ENCODE measurements at regions not wholly inside any gene's neighbourhood (a gene's known extent, or its start where the extent isn't known, plus 50 kb on each side); places are given as distances from the start of the nearest gene placed in this dataset.

DNA sequence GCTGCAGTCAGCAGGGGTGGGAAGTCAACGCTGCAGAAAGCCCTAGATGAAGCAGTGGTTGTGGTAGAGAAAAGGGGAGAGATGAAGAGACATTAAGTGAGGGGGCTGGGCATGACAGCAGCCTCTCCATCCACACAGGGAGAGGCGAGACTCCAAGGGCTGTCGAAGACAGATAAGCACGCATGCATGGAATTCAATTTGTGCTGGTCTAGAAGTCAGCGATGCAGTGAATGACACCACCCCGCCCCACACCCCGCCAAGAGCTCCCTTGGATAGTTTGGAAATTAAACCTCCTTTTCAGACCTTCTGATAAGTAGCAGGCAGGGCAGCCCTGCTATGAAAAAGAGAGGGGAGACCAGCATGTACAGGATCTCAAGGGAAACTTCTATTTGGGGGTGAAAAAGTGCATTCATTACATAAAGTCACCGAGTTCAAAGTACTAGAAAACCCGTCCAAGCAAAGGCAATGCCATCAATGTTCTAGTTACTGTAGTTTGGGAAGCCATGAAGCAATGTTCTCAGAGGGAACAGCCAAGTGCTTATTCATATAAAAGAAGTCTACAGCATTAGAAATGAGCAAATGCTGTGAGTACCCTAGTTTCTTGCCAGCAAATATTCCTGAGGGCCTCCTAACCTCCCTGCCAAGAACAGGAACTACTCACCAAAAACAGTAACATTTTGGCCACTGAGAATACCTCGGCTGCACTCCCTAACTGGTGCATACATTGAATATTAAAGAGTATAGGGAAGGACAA, 152.3 kb upstream of the ANXA10 start:
- no peak overlapping the region for H3K4me3 Mint-ChIP-seq (ENCODE audit: unreplicated experiment)
- DNase-seq (ENCODE audit: low read depth), result no peak
- H3K36me3 Mint-ChIP-seq (ENCODE audit: low read depth, unreplicated experiment), result no peaks in the 10 kb centered on the region
- Histone ChIP-seq H3K9me3 (ENCODE audit: insufficient read depth, low read depth, low read length) (no peaks in the 10 kb centered on the region), H3K27me3 (ENCODE audit: insufficient read depth, low read length) (no peaks in the 10 kb centered on the region), H3K4me1 (ENCODE audit: insufficient read depth, low read length) (no peaks in the 10 kb centered on the region), H3K4me2 (ENCODE audit: low read length) (no peak overlapping the region), H3K27ac (ENCODE audit: low read depth, low read length) (no peak overlapping the region), H4K20me1 (ENCODE audit: insufficient read depth, low read length) (no peaks in the 10 kb centered on the region), H3K9ac (ENCODE audit: low read length) (no peak overlapping the region), H3K79me2 (ENCODE audit: insufficient read depth, low read length) (no peaks in the 10 kb centered on the region), H3K4me3 (ENCODE audit: insufficient read depth, low read depth, low read length) (no peak overlapping the region), H2AFZ (ENCODE audit: low read depth, low read length) (no peak overlapping the region), H3K36me3 (ENCODE audit: insufficient read depth, low read length) (no peaks in the 10 kb centered on the region)
- TF ChIP-seq EZH2 (IDR thresholded peaks at IDR 0.05; ENCODE audit: insufficient read depth, low read length), result no peak
- TF ChIP-seq, protein P1, sequence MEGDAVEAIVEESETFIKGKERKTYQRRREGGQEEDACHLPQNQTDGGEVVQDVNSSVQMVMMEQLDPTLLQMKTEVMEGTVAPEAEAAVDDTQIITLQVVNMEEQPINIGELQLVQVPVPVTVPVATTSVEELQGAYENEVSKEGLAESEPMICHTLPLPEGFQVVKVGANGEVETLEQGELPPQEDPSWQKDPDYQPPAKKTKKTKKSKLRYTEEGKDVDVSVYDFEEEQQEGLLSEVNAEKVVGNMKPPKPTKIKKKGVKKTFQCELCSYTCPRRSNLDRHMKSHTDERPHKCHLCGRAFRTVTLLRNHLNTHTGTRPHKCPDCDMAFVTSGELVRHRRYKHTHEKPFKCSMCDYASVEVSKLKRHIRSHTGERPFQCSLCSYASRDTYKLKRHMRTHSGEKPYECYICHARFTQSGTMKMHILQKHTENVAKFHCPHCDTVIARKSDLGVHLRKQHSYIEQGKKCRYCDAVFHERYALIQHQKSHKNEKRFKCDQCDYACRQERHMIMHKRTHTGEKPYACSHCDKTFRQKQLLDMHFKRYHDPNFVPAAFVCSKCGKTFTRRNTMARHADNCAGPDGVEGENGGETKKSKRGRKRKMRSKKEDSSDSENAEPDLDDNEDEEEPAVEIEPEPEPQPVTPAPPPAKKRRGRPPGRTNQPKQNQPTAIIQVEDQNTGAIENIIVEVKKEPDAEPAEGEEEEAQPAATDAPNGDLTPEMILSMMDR (IDR thresholded peaks at IDR 0.05; ENCODE audit: insufficient read depth, low read depth, low read length), result no peak
- no peak overlapping the region for H3K27ac Mint-ChIP-seq (ENCODE audit: unreplicated experiment)
- H3K27me3 Mint-ChIP-seq (ENCODE audit: low read depth, unreplicated experiment), result no peaks in the 10 kb centered on the region
- H3K4me1 Mint-ChIP-seq (ENCODE audit: low read depth, unreplicated experiment), result no peaks in the 10 kb centered on the region
- no peak for FAIRE-seq
- no peaks in the 10 kb centered on the region for H3K9me3 Mint-ChIP-seq (ENCODE audit: unreplicated experiment)

DNA sequence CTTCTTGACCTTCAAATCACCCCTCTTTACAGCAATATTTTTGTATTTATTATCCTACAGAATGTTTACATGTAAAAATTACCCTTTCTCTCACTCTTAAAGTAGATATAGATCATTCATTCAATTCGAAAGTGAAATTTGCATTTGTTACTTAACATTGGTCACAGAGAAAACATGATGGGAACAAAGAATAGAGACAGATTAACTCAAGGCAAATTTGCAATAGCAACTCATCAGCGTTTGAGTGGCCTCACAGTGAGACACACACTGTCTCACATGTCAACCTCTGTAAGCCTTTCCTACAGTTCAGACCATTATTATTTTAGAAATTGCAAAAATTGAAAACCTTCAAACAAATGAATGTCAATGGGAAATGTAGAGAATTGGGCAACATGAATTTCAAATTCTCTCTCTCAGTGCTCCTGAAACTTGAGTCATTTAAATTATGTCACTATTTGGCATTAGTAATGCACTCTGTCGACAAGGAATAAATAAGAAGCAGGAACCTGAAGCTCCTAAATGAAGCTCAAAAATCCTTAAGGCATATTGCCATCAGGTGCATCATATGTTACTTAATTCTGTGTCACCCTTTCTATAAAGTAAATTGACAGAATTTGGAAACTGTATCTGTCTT, 148.3 kb upstream of the ANXA10 start:
- TF ChIP-seq EZH2 (IDR thresholded peaks at IDR 0.05; ENCODE audit: insufficient read depth, low read length), result no peak
- TF ChIP-seq, protein P1 (IDR thresholded peaks at IDR 0.05; ENCODE audit: insufficient read depth, low read depth, low read length), result no peak

DNA sequence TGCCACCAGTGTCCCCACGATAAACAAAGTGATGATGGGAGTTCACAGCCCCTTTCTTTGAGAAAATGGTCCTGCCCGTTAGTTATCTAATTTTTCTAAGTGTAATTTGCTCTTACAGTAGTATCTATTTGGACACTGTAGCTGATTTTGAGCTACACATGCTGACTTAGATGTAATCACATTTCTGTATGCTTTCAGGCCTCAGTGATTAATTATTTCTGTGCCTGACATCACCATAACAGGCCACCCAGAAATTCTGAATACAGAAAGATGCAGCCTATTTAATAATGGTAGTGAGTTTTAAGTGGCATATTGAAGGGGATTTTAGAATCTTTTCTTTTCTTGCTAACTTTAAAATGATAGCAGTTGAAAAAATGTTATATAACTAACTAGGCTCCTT, 147.6 kb upstream of the ANXA10 start:
- Histone ChIP-seq H3K79me2 (ENCODE audit: insufficient read depth, low read length) (no peaks in the 10 kb centered on the region), H3K4me3 (ENCODE audit: insufficient read depth, low read depth, low read length) (no peak overlapping the region), H3K36me3 (ENCODE audit: insufficient read depth, low read length) (no peaks in the 10 kb centered on the region), H3K27me3 (ENCODE audit: insufficient read depth, low read length) (no peaks in the 10 kb centered on the region), H3K27ac (ENCODE audit: low read depth, low read length) (no peak overlapping the region), H3K9me3 (ENCODE audit: insufficient read depth, low read depth, low read length) (no peaks in the 10 kb centered on the region), H3K4me2 (ENCODE audit: low read length) (no peak overlapping the region), H2AFZ (ENCODE audit: low read depth, low read length) (no peak overlapping the region), H3K4me1 (ENCODE audit: insufficient read depth, low read length) (no peaks in the 10 kb centered on the region), H4K20me1 (ENCODE audit: insufficient read depth, low read length) (no peaks in the 10 kb centered on the region), H3K9ac (ENCODE audit: low read length) (no peak overlapping the region)
- no peak overlapping the region for H3K27ac Mint-ChIP-seq (ENCODE audit: unreplicated experiment)
- FAIRE-seq, result no peak
- no peak overlapping the region for H3K4me3 Mint-ChIP-seq (ENCODE audit: unreplicated experiment)
- DNase-seq (ENCODE audit: low read depth), result no peak
- no peaks in the 10 kb centered on the region for H3K4me1 Mint-ChIP-seq (ENCODE audit: low read depth, unreplicated experiment)
- no peaks in the 10 kb centered on the region for H3K27me3 Mint-ChIP-seq (ENCODE audit: low read depth, unreplicated experiment)
- H3K9me3 Mint-ChIP-seq (ENCODE audit: unreplicated experiment), result no peaks in the 10 kb centered on the region
- H3K36me3 Mint-ChIP-seq (ENCODE audit: low read depth, unreplicated experiment), result no peaks in the 10 kb centered on the region
- TF ChIP-seq, protein P1 (IDR thresholded peaks at IDR 0.05; ENCODE audit: insufficient read depth, low read depth, low read length), result no peak
- no peak for TF ChIP-seq EZH2 (IDR thresholded peaks at IDR 0.05; ENCODE audit: insufficient read depth, low read length)

More for the DNA sequence above, 148.3 kb upstream of the ANXA10 start:
- no peak overlapping the region for H2AFZ ChIP-seq (ENCODE audit: low read depth, low read length)
- no peaks in the 10 kb centered on the region for H4K20me1 ChIP-seq (ENCODE audit: insufficient read depth, low read length)
- DNase-seq (ENCODE audit: low read depth) (no peak), FAIRE-seq (no peak)
- Mint-ChIP-seq H3K9me3 (ENCODE audit: unreplicated experiment) (no peaks in the 10 kb centered on the region), H3K4me1 (ENCODE audit: low read depth, unreplicated experiment) (no peaks in the 10 kb centered on the region), H3K27me3 (ENCODE audit: low read depth, unreplicated experiment) (no peaks in the 10 kb centered on the region), H3K36me3 (ENCODE audit: low read depth, unreplicated experiment) (no peaks in the 10 kb centered on the region), H3K27ac (ENCODE audit: unreplicated experiment) (no peak overlapping the region), H3K4me3 (ENCODE audit: unreplicated experiment) (no peak overlapping the region)
- H3K9ac ChIP-seq (ENCODE audit: low read length), result no peak overlapping the region
- H3K79me2 ChIP-seq (ENCODE audit: insufficient read depth, low read length), result no peaks in the 10 kb centered on the region
- H3K4me3 ChIP-seq (ENCODE audit: insufficient read depth, low read depth, low read length), result no peak overlapping the region
- H3K4me1 ChIP-seq (ENCODE audit: insufficient read depth, low read length), result no peaks in the 10 kb centered on the region
- H3K27ac ChIP-seq (ENCODE audit: low read depth, low read length), result no peak overlapping the region
- no peaks in the 10 kb centered on the region for H3K9me3 ChIP-seq (ENCODE audit: insufficient read depth, low read depth, low read length)
- H3K27me3 ChIP-seq (ENCODE audit: insufficient read depth, low read length), result no peaks in the 10 kb centered on the region
- H3K36me3 ChIP-seq (ENCODE audit: insufficient read depth, low read length), result no peaks in the 10 kb centered on the region
- H3K4me2 ChIP-seq (ENCODE audit: low read length), result no peak overlapping the region

All from astrocyte (in vitro differentiated cells and primary cell).